AG04449 (cell line): ENCODE measurements at regions not wholly inside any gene's neighbourhood (a gene's known extent, or its start where the extent isn't known, plus 50 kb on each side); places are given as distances from the start of the nearest gene placed in this dataset.
"Not testable (repeated sequence)": the region's sequence is repeated elsewhere in the genome, so short reads cannot be mapped to it uniquely, and the experiment has no call there.

ENCODE experiments used
- CTCF ChIA-PET: fragments of 350-600 bp; formaldehyde crosslinking; extraction: SDS; loops from one replicate; lab custom pipeline; 2021; ENCODE audit warnings: antibody characterized with exemption; lab: Yijun Ruan, JAX
- POLR2A ChIA-PET: fragments of 400-600, 350-600 bp; formaldehyde crosslinking; extraction: SDS; loops from one replicate; lab custom pipeline; 2020; ENCODE audit warnings: antibody characterized with exemption, inconsistent platforms; lab: Yijun Ruan, JAX
- DNase-seq: peaks from one replicate; pipeline ENCODE4 v3.0.0-alpha.2; 2010; ENCODE audit warnings: low read depth, low spot score
- H3K4me3 ChIP-seq: 2 replicates; pipeline ENCODE4 v1.5.1; 2011; ENCODE audit warnings: low read depth, mild to moderate bottlenecking, control low read depth, low read length
- TF ChIP-seq, protein P1 (sequence below): IDR thresholded peaks from one replicate; pipeline ENCODE4 v1.5.1; 2011; ENCODE audit warnings: mild to moderate bottlenecking, moderate library complexity, low read length, control low read depth, inconsistent platforms; ENCODE audit not compliant: insufficient read depth; ENCODE audit errors: missing control alignments

DNA sequence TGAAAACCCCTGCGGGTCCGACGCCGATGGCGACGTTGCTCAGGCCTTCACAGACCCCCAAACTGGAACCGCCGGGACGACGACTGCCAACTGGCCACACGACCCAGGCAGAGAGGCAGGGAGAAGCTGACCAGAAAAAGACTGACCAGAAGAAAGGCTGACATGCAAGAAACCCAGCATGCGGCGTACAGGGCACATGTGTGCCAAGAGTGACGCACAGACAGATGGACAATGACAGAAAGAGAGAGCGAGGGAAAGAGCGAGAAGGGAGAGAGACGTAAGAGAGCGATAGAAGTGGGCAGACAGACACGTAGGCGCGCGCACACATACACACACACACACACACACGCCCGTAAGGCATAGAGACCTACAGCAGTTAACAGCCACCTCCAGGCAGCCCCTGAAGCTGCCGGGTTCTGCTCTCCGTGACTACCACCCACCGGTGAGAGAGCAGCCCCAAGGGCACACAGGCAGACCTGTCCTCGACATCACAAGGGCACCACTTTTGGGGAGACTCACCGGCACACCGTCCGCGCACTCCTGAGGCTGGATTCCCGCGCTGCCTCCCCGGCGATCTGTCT, 67.2 kb upstream of the ZNF527 start:
- DNase-seq = no peak
- H3K4me3 ChIP-seq = no peak overlapping the region
- POLR2A ChIA-PET = no interaction called here
- CTCF ChIA-PET = no interaction called here
- TF ChIP-seq, protein P1, sequence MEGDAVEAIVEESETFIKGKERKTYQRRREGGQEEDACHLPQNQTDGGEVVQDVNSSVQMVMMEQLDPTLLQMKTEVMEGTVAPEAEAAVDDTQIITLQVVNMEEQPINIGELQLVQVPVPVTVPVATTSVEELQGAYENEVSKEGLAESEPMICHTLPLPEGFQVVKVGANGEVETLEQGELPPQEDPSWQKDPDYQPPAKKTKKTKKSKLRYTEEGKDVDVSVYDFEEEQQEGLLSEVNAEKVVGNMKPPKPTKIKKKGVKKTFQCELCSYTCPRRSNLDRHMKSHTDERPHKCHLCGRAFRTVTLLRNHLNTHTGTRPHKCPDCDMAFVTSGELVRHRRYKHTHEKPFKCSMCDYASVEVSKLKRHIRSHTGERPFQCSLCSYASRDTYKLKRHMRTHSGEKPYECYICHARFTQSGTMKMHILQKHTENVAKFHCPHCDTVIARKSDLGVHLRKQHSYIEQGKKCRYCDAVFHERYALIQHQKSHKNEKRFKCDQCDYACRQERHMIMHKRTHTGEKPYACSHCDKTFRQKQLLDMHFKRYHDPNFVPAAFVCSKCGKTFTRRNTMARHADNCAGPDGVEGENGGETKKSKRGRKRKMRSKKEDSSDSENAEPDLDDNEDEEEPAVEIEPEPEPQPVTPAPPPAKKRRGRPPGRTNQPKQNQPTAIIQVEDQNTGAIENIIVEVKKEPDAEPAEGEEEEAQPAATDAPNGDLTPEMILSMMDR = no peak

DNA sequence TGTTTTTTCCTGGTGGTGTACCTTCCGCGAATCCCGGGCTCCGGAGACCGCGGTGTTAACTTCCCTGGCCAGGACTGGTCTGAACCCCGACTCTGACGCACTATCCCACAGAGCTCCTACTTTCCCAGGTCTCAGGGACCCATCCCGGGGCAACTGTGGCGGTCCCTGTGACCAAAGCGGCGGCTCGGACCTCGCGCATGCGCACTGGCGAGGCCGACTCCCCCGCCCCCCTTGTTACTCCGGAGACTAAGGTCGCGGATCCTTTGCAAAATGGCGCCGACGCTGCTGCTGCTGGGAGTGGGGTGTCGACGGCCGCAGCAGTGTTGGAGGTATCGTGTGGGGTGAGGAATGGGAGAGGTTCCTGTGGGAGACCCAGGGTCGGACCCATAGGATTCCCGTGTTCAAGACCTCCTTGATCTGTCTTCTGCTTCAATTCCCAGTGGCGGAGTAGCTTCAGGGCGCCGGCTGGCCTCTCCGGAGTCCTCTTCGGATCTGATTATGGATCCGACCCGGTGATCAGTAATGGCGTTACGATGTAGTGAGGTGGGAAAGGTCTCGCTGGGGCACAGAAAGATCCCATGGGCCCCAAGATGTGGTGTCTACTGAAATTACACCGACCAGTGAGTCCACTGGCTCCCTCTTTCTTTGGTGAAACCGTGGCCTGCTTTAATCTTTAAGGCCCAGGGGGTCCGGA, 66.6 kb upstream of the ZNF527 start:
- H3K4me3 ChIP-seq = no peak overlapping the region
- DNase-seq = no peak
- POLR2A ChIA-PET = no interaction called here
- TF ChIP-seq, protein P1 = no peak
- CTCF ChIA-PET = no interaction called here

DNA sequence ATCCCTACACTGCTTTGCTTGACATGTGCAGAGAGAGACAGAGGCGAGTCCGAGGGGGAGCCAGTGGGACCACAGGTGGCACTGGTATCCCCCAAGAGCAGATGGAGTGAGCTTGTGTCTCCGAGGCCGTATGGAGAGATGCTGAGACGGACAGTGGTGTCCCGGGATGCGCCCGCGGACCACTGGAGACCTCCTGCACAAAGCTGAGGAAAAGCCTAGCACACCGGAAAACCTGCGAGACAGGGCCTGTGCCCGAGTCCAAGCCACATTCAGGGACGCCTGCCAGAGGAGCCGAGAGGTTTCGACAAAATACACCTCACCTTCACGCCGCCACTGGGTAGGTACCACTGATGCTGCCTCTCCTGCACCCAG, 66.0 kb upstream of the ZNF527 start:
- POLR2A ChIA-PET = no interaction called here
- TF ChIP-seq, protein P1 = no peak
- DNase-seq = no peak
- H3K4me3 ChIP-seq = no peak overlapping the region
- CTCF ChIA-PET = no interaction called here

DNA sequence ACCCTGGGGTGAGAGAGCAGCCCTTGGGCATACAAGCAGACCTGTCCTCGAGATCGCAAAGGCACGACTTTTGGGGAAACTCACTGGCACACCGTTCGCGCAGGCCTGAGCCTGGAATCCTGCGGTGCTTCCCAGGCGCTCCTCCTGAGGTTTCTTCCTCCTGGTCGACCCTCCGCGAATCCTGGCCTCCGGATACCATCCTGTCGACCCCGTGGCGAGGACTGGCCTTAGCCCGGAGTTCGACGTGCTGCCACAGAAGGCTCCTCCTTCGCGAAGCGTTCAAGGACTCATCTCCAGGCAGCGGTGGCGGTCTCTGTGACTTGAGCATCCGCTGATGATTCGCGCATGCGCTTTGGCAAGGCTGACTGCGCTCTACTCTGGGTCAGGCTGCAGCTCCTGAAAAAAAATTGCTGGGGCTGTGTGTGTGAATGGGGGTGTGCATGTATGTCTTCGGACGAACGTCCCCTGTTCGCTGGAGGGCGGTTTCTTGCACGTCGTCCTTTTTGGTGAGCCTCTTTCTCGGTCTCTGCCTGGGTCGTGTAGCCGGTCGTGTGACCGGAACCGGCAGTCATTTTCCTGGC, 64.4 kb upstream of the ZNF527 start:
- TF ChIP-seq, protein P1 = no peak
- no peak overlapping the region for H3K4me3 ChIP-seq
- CTCF ChIA-PET = no interaction called here
- POLR2A ChIA-PET = no interaction called here
- no peak for DNase-seq

DNA sequence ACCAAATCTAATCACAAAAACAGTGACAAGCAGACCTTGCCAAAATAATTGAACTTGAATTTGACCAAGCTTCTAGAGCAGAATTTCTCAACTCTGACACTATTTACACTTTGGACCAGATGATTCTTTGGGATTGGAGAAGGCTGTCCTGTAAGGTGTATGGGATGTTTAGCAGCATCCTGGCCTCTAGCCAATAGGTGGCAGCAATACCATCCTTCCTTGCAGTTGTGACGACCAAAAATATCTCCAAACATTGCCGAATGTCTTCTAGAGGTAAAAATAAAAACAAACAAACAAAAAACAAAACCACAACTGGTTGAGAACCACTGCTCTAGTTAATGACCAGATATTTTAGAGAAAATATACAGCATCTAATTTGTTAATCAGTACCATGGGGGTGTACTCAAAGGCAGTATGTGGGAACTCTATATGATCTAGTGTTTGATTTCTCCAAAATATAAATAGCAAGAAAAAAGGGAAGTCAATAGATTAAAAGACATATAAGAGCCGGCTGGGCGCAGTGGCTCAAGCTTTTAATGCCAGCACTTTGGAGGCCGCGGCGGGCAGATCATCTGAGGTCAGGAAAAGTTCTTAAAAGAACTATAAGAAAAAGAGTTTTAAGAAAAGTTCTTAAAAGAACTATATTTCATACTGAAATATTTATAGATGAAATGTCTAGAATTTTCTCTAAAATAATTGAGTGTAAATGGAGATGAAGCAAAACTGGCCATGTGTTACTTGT, 60.9 kb upstream of the ZNF527 start:
- CTCF ChIA-PET = interaction anchor here (0.5 kb wide), 1 partner anchor 989 kb away, joined by 3 read pairs; no protein-coding TSS in a partner anchor
- no peak overlapping the region for H3K4me3 ChIP-seq
- TF ChIP-seq, protein P1 = no peak
- POLR2A ChIA-PET = no interaction called here
- no peak for DNase-seq

DNA sequence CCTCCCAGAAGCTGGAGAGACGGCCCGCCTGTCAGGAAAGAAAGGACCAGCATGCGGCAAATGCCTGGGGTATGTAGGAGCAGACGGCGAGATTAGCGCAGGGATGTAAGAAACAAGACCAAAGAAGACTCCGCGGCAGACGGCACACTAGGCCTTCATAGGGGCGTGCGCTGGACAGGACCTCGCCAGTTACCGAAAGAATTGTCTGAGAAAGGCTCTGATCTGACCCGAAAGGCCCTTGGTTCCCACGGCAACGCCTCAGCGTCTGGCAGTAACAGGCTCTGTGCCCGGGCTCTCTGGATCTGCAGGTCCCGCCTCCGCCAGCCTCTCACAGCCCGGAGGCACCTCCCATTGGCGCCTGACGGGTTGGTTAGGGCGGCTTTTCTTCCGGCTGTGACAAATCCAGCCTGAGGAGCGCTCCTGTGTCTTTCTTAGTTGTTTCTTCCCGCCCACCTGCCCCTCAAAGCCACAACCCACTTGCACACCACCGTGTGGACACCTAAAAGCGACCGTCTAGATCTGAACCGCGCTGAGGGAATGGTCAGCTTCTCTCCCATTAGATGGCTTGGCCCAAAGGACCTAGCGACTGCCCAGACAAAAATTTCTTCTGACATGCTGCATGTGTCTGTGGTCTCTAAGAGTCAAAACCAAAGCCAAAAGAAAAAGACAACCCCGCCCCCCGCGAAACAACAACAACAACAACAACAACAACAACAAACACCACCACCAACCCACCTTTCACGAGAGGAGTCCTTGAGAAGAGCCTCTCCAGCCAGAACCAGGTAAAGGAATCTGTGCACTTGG, 58.2 kb upstream of the ZNF527 start:
- DNase-seq, POLR2A ChIA-PET, CTCF ChIA-PET: not testable (repeated sequence)
- peak overlapping the region; percentile 50 for H3K4me3 ChIP-seq
